ENCODE measurements at regions not wholly inside any gene's neighbourhood (a gene's known extent, or its start where the extent isn't known, plus 50 kb on each side); places are given as distances from the start of the nearest gene placed in this dataset.

DNA sequence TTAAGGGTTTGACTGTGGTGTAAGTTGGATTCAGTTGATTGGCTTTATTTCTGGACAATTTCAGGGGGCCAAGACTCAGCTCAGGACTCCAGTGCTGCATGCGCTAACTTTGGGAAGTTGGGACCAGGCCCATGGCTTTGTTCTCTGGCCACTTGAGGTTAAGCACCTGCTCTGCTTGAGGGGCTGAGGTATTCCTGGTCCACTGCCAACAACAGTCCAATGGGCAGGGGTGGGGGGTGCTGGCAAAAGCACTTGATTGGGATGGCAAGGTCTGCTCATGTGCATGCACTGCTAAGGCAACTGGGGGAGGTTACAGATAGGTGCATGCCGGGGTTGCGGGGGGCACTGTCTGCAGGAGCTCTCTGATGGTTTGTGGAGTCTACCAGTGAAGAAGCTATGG lies 52.6 kb upstream of the ASB17 start:
- no peak for DNase-seq

DNA sequence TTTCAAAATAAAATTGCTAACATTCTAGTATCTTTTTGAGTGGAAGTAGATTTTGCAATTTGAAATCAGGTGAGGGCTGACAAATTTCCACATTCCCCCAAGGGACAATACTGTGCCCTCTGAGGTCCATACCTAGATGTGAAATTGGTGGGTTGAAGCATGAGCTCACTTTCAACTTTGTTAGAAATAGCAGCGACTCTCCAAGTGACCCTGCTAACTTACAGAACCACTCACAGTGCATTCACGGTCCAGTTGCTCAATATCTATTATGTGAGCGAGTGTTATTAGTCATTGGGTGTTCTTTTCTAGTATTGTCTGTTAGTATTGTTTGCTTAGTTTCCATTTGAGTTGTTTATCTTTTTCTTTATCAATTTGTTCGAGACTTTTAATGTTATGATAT lies 53.6 kb upstream of the ASB17 start:
- DNase-seq, result no peak

DNA sequence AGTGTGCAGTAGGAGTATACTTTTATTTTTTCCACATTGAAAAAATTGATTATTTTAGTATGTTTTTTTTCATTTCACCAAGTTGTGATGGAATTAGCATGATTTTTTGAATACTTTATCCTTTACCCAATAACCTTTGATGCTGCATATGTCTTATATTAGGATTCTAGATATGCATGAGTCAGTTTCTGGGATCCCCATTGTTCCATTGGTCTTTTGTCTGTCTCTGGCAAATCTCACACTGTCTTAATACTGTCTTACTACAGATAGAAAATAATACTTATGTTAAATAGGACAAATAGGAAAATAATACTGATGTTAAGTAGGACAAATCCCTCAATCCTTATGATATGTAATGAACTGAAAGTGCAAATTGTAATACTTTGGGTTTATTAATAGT lies 54.3 kb upstream of the ASB17 start:
- no peak for DNase-seq

DNA sequence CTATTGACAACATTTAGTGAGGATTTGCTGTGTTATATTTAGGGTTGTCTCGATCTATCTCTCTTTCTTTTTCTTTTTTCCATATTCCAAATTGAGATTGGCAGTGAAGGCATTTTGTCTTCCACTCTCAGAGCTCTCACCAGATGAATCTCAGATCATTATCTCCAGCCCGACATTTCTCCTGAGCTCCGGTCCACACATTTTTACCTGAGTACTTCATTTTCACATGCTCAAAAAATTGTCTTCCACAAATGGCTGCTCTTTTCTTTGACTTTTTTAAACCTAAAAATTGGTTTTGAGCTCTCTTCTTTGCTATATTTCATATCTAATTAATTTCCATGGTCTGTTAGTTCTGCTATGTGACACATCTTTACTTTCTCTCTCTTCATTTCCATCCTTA lies 56.9 kb upstream of the ASB17 start:
- DNase-seq, result no peak

DNA sequence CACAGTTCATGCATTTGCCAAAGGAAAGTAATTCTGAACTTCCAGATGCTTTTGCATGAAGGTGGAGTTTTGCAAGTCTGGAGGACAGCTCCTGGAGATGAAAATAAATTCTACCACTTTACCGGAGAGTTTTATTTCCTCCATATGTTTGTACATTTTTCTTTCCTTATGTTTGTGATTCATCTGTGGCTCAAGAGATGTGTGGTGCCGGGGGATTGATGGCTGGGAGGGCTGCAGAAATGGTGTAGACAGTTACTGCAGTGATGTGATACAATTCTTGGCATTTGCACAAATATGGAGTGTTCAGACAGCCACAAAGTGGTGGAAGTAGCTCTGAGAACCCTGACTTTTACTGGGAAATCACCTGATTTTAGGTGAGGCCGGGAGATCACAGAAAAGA lies 58.5 kb upstream of the ASB17 start:
- DNase-seq, result no peak

DNA sequence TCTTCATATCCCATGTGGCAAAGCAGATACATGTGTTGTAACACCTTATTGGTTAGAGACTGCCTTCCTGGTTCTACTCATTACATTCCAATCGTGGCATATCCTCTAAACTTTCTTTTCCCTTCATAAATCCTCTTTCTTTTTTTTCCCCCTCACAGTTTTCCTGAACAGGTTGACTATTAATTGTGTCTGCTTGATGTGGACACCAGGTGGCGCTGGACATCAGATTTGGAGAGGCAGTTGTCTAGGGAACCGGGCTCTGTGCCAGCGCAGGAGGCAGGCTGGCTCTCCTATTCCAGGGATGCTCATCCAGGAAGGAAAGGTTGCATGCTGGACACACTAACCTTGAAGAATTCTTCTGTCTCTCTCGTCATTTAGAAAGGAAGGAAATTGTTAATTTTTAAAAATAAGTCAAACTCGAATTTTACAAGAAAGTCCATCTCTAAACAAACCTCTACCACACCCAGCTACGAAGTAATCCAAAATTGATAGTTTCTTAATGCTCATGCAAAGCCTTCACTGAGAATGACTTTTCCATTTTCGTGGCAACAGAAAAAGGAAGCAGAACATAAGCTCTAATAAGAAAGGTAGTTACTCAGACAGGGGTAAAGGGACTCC lies 59.4 kb upstream of the ASB17 start:
- peak; percentile 15 to 95 (median 74) for DNase-seq

DNA sequence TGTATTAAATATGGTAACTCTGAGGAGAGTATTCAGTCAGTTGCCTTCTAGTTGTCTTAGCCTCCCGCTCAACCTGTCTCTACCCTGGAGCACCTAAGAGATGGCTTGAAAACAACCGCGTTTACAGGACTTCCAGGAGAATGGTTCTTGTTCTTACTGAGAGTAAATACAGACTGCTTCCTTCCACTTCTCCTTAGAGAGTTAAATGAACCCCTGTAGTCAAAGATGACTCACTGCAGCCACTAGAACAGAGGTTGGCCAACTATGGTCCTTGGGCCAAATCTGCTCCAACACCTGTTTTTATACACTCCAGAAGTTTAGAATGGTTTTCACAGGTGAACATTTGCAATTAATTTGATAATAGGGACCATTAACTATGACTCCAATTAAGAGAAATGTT lies 60.1 kb upstream of the ASB17 start:
- DNase-seq, result no peak

DNA sequence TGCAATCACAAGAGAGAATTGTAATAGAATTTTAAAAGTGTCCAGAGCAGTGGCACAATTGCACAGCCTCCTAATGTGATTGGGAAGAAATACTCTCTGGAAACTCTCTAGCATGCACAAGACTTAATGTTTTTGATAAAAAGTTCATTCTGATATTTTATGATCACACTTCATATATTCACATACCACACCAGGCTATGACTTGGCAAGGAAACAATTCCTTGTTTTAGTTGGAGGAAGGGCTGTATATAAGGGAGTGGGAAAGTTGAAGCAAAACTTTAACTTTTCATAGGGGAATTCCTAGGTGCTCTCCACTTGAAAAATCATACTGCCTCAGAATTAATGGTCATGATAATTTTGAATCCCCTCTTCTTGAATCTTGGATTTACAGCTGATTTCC lies 61.5 kb upstream of the ASB17 start:
- DNase-seq, result no peak

DNA sequence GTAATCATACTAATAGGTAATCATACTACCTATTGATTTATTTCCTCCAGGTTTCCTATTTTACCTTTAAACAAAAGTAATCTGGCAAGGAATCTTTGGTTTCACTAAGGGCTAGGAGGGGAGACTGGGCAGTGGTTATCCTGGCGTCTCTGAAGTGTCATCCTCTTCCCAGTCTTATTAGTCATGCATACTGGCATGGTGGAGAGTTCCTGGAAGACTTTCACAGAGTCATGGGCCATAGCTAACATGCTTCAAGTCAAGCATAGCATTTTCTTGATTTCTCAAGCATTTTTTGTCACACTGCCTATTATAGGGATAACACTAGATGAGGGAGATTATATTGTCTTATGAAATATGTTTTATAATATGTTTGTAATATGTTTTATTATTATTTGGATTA lies 64.0 kb upstream of the ASB17 start:
- DNase-seq, result no peak

DNA sequence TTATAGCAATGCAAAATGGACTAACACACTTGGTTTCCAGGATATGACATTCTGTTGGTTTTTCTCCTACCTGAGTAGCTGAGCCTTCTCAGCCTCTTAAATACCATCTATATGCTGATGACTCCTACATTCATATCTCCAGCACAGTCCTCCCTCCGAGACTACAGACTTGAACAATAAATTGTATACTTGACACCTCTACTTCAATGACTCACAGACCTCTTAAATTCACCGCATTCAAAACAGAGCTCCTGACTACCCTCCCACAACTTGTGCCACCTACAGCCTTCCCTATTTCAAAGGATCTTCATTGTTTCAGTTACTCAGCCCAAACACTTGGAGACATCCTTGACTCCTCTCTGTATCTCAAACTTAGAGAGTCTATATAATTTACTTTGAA lies 66.8 kb upstream of the ASB17 start:
- DNase-seq, result no peak

DNA sequence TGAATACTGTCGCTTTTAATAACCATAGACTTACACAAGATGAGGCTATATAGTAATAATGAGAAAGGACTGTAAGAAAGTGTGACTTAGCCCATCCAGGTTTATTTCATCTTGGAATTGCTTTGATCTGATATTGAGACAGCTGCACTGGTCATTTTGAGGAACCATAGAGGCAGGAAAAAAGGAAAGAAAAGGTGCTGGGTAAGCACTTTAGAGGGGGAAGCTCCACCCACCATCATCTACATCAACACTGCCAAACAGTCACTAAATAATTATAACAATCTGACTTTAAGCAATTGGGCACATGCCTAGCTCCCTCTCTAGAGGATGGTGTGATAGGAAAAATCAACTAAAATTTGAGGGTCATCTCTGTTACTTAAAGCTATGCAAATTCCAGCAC lies 70.6 kb upstream of the ST6GALNAC3 start:
- no peak for DNase-seq

DNA sequence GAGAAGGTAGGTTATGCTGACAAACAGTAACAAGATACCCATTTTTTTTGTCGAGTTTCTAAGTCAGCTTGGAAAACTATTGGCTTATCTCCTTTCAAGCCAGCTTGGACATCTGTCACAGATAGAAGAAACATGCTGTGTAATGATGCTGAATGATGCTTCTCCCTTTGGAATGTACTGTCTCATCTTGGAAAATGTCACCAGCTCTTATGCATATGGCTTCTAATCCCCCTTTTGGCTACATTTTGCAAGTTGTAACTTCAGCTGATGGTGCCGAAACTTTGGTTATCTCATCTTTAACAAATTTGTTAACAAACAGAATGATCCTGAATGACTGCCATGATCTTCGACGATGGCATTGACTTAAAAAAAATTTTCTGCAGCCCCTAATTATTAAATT lies 68.8 kb upstream of the ST6GALNAC3 start:
- DNase-seq, result no peak

DNA sequence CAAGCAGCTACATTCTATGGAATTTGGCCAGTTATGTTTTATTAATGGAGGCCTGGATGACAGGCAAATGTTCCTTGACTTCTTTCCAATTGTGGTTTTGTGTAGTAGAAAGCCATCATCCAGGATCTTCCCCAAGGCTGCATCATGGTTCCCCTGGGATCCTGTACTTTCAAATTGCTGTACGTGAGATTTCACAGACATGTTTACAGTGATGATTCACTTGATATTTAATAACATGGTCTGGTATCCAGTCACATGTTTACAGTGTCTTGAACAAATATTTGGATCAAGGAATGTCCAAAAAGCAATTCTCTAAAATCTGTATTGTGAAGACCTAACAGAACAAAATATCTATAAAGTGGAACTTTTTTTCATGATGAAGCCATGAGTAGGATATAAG lies 68.3 kb upstream of the ST6GALNAC3 start:
- DNase-seq, result no peak

DNA sequence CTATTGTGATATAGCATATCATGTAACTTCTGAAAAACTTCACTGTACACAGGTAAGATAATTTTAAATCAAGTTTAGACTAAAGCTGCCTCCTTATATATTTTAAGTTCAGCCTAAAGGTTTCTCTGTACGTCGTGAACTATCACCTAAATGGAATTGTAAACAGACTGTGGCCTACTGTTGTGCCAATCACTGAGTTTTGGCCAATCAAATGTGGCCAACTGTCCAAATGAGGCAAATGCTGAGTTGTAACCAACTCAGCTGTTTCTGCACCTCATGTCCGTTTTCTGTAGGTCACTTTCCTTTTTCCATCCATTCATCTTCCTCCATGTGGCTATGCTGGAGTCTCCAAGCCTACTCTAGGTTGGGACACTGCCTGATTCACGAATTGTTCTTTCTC lies 63.7 kb upstream of the ST6GALNAC3 start:
- DNase-seq, result no peak

DNA sequence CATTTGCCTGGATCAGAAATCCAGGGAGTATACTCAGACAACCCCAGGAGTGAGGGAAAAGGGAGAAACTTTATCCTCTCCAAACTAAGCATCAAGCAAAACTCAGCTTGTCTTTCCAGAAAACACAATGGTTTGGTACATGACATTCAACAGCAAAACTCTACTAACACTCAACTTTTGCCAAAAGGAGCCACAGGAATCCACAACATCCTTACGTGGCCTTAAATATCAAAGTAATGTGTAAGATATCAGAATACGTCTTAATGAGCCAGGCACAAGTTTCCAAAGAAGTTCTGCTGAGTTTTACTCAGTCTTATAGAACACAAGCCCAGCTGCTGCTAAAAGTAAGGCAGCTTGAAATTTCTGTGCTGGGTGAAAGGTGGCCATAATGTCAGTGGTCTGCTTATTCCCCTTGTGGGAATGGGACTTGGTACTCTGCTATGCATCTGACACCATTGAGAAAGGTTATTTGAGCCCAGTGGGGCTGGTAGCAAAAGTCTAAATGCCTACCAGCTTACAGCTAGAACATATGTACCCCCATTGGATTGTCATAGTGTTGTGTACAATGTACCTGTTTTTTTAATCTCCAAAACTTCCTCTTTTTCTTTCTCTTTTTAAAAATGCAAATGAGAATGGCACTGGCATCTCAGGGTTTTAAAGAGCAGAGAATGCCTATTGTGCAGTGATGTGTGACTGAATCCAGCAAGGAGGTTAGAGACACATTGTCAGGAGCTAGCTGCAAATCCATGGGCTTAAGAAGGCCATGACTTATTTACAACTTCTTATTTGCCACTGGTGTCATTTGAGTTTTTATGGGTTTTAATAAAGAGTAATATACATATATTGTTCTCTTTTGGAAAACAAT lies 62.0 kb upstream of the ST6GALNAC3 start:
- DNase-seq, result no peak

DNA sequence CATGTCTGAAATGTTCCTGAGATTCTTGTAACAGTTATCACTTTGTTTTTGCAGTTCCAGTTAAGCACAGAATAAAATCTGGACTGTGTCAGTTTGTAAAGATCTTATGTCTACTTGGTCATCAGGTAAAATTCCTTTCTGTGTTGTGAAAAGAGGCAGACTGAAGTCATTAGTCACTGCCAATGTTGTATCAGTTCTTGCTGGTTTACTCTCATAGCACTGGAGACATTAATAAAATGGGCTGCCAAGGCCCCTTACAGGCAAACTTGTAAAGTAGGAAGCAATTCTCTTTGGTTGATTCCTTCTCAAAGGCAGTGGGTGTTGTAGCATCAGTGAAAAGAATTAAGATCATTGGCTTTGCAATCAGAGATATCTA lies 61.4 kb upstream of the ST6GALNAC3 start:
- DNase-seq, result no peak

DNA sequence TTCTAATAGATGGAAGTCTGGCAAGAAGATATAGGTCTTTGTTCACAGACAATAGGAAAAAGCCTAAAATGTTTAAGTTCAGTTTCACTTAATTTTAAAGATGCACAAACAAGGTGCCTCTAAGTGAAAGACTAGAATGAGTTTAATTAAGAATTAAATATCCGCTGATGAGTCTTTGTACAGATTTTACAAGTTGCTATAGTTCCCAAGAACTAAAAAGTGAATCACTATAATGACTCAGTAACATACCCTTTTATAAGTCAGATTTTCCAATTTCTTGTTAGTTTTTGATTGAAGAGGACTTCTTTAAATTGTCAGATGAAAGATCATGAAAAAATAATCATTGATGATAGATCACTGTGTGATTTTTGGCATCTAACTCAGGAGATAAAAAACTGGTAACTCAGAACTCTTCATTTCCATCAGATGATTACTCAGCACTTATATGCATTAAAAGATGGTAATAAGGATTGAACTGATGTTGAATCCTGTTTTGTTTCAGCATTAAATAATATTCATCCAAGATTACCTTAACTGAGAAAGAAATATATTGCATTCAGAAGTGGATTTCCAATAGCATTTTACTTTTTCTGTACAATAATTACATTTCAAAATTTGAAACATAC lies 59.0 kb upstream of the ST6GALNAC3 start:
- no peak for DNase-seq

DNA sequence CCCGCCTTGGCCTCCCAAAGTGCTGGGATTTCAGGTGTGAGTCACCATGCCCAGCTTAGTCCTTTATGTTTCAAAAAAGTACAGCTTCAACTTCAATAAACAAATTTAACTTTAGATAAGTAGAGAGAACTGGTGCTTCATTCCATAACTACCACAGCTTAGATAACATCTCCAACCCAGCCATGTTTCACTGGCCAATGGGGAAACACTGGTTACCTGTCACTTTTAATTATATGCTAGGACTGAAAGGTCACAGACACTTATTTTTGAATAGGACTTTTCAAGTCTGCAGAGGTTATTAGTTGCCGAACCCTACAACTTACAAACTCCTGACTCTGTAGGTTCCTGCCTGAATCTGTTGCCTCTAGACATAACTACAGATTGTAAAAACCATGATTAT lies 56.5 kb upstream of the ST6GALNAC3 start:
- no peak for DNase-seq

DNA sequence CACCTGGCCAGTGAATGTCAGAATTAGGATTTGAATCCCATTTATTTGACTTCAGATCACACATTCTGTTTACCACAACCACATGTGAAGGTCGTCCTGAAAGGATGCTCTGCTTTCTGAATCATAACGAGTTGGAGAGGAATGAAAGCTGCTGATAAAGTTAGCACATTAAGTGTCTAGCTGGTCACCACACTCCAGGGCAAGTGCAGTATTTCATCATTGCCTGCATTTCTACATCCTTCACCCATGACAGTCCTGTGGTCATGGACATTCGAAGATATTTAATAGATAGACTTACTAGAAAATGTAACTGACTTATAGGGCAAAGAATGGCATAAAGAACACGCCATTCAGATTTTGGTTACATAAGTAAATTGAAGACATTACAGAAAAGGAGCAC lies 52.7 kb upstream of the ST6GALNAC3 start:
- DNase-seq, result no peak

DNA sequence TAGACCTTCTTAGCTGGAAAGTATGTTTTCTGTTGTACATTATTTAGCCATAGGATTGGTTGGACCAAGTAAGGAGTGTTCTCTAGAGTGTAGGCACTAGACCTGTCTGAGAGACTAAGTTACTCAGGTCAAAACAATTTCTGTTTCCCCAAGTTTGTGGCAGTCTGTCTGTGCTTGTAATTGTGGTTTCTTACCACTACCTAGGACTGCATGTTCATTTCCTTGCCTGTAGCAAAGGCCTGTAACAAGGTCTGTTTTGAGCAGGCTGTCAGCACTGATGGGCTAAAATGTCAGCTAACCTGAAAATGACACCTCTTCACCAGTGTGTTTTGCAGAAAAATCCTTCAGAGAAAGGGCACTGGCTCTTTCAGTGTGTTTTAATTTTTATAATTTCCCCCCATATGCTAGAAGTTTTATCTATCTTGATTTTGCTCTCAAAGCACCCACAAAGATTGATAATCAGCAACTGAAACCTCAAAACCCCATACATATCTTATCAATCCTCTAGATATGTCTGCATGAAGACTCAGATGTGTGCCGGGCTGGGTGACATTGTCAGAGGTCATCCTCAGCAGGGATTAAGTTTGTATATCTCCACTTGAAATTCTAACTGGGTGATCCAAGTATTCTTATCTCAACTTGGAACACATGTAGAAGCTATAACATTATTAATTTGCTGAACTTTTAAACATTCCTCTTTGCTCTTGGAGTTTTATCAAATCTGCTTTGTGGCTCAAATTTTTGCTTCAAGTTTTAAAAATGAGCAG lies 50.7 kb upstream of the ST6GALNAC3 start:
- DNase-seq, result no peak
